Left lung (tissue), 4 donors: ENCODE measurements at regions not wholly inside any gene's neighbourhood (a gene's known extent, or its start where the extent isn't known, plus 50 kb on each side); places are given as distances from the start of the nearest gene placed in this dataset.

Source experiments
- ATAC-seq: fragments of 200-7000 bp; cut with Tn5 transposase; one replicate; pipeline ENCODE4 v1.9.1; 2020; ENCODE audit warnings: moderate library complexity
- DNase-seq, 4 donors: peaks; one replicate each; pipeline ENCODE4 v3.0.0-alpha.2; 2013 to 2020
- H3K27ac ChIP-seq, 2 donors: fragments of 200-600 bp; sonication (generic) in 1 of 2; one replicate each; pipeline versions ENCODE4 v1.5.0 to v1.8.0; 2020 to 2021
- H3K27me3 ChIP-seq, 2 donors: fragments of 200-600 bp; sonication (generic) in 1 of 2; one replicate each; pipeline versions ENCODE4 v1.5.0 to v1.8.0; 2020 to 2021
- H3K36me3 ChIP-seq, 2 donors: fragments of 200-600 bp; sonication (generic) in 1 of 2; one replicate each; pipeline versions ENCODE4 v1.5.0 to v1.8.0; 2020 to 2021
- H3K4me1 ChIP-seq, 2 donors: fragments of 200-600 bp; one replicate each; pipeline ENCODE4 v1.8.0; 2021
- H3K4me3 ChIP-seq, 2 donors: fragments of 200-600 bp; sonication (generic) in 1 of 2; one replicate each; pipeline versions ENCODE4 v1.5.0 to v1.8.0; 2020 to 2021; ENCODE audit warnings: mild to moderate bottlenecking in 1 of 2
- H3K9me3 ChIP-seq, 2 donors: fragments of 200-600 bp; sonication (generic) in 1 of 2; one replicate each; pipeline versions ENCODE4 v1.5.0 to v1.8.0; 2020 to 2021
- CTCF ChIP-seq, 2 donors: fragments of 200-600 bp; sonication (generic) in 1 of 2; IDR thresholded peaks; one replicate each; pipeline versions ENCODE4 v1.5.0 to v1.8.0; 2021; ENCODE audit warnings: antibody characterized with exemption in 2 of 2
- intact Hi-C, 2 donors: fragments of 100-400 bp; cut with DNase I; formaldehyde crosslinking; loops; one replicate each; pipeline versions ENCODE4 v1.11.2 to v1.14.2; 2022
- donor health status: DM: no; HTN: yes; CAD: no.
- donor health status: DM: no; HTN: no; CAD: no.

GRCh38 chr2:191526536-191526935 is 151.4 kb upstream of the NABP1 start:
- no peaks in the 10 kb centered on the region for H3K9me3 ChIP-seq
- DNase-seq (no peak), ATAC-seq (no peak)
- TF ChIP-seq CTCF (IDR thresholded peaks at IDR 0.05) = no peak
- H3K36me3 ChIP-seq = no peaks in the 10 kb centered on the region
- no peak overlapping the region for H3K4me3 ChIP-seq
- H3K27ac ChIP-seq = no peak overlapping the region
- no peaks in the 10 kb centered on the region for H3K27me3 ChIP-seq
- intact Hi-C loops = loop anchor here in 1 of 2 donors (10.0 kb wide), 1 partner anchor 362 kb away; no protein-coding TSS in a partner anchor
- H3K4me1 ChIP-seq = no peaks in the 10 kb centered on the region

- intact Hi-C loops = loop anchor here in 1 of 2 donors (10.0 kb wide), 1 partner anchor 362 kb away; no protein-coding TSS in a partner anchor
- H3K36me3 ChIP-seq = no peaks in the 10 kb centered on the region
- H3K27ac ChIP-seq = no peak overlapping the region
- no peak for DNase-seq
- no peak overlapping the region for H3K4me3 ChIP-seq
- no peak for ATAC-seq
- H3K4me1 ChIP-seq = no peaks in the 10 kb centered on the region
- no peak for TF ChIP-seq CTCF (IDR thresholded peaks at IDR 0.05)
- H3K27me3 ChIP-seq = no peaks in the 10 kb centered on the region
- H3K9me3 ChIP-seq = no peaks in the 10 kb centered on the region
Observed at GRCh38 chr2:191526953-191527556, 150.9 kb upstream of the NABP1 start.

GRCh38 chr2:191530618-191531017 is 147.3 kb upstream of the NABP1 start:
- ATAC-seq = no peak
- no peak for DNase-seq
- H3K9me3 ChIP-seq = no peaks in the 10 kb centered on the region
- H3K27me3 ChIP-seq = no peaks in the 10 kb centered on the region
- no peak for TF ChIP-seq CTCF (IDR thresholded peaks at IDR 0.05)
- no peaks in the 10 kb centered on the region for H3K36me3 ChIP-seq
- no peaks in the 10 kb centered on the region for H3K4me1 ChIP-seq
- no peak overlapping the region for H3K27ac ChIP-seq
- no peak overlapping the region for H3K4me3 ChIP-seq
- intact Hi-C loops = no loop called here

- DNase-seq = no peak
- no peak for TF ChIP-seq CTCF (IDR thresholded peaks at IDR 0.05)
- intact Hi-C loops = no loop called here
- no peaks in the 10 kb centered on the region for H3K36me3 ChIP-seq
- H3K9me3 ChIP-seq = no peaks in the 10 kb centered on the region
- H3K27me3 ChIP-seq = no peaks in the 10 kb centered on the region
- no peaks in the 10 kb centered on the region for H3K4me1 ChIP-seq
- H3K27ac ChIP-seq = no peak overlapping the region
- H3K4me3 ChIP-seq = no peak overlapping the region
- ATAC-seq = no peak
Observed at GRCh38 chr2:191533693-191534180, 144.2 kb upstream of the NABP1 start.

GRCh38 chr2:191537921-191538320 is 140.0 kb upstream of the NABP1 start:
- no peak for ATAC-seq
- DNase-seq = no peak
- TF ChIP-seq CTCF (IDR thresholded peaks at IDR 0.05) = no peak
- Histone ChIP-seq H3K4me3 (no peak overlapping the region), H3K27me3 (no peaks in the 10 kb centered on the region), H3K36me3 (no peaks in the 10 kb centered on the region), H3K4me1 (no peaks in the 10 kb centered on the region), H3K9me3 (no peaks in the 10 kb centered on the region), H3K27ac (no peak overlapping the region)
- intact Hi-C loops = no loop called here
